Mucosa of gallbladder (tissue), 1 donor: ENCODE measurements at regions not wholly inside any gene's neighbourhood (a gene's known extent, or its start where the extent isn't known, plus 50 kb on each side); places are given as distances from the start of the nearest gene placed in this dataset.

Experiments used
- DNase-seq: peaks from one replicate; pipeline ENCODE4 v3.0.0-alpha.2; 2020; ENCODE audit warnings: low spot score
- donor health status: DM: no; HTN: no; CAD: no.

DNA sequence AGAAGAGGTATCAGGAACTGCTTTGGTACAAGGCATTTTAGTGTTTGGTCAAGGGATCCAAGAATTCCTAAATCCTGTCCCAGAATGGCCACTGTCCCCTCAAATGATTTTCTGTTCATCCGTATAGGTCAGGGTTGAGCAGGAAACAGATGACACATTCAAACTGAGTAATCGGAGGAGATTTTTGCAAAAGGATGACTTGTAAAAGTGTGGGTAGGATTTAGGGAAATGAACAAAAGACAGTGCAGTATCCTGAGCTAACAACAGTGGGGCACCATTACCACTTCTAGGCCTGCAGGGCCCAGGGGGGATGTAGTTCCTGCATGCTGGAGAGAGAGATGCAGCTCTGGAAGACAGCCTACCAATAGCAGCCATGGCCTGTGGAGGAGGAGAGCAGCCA is 290.1 kb downstream of the ZSWIM6 start:
- DNase-seq = no peak

DNA sequence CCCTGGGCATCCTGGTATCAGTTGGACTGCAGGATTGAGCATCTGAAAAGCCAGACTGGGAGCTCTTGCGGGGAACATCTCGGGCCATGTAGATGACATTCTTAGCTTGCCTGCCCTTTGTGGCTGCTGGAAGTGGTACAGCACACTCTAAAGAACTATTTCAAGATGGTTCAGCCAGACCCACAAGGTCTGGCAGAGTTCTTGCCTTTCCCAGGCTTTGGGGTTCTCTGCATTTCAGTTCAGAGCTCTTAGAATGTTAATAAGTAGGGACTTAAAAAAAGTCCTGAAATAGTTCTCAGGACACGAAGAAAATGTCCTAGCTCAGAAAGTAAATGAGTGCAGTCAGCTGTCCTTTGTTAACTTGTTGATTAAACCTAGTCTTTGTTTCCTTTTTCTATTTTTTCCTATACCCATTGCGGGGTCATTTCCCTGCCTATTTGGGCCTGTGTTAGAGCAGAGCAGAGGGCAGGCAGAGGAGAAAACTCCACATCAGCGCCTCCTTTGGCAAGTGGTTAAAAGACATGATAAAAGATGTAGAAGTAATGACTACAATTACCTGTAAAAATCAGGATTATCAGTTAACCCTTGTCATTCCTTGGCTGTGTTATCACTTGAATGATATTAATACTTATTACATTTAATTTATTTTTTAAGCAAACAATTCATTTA is 291.5 kb downstream of the ZSWIM6 start:
- DNase-seq = no peak

DNA sequence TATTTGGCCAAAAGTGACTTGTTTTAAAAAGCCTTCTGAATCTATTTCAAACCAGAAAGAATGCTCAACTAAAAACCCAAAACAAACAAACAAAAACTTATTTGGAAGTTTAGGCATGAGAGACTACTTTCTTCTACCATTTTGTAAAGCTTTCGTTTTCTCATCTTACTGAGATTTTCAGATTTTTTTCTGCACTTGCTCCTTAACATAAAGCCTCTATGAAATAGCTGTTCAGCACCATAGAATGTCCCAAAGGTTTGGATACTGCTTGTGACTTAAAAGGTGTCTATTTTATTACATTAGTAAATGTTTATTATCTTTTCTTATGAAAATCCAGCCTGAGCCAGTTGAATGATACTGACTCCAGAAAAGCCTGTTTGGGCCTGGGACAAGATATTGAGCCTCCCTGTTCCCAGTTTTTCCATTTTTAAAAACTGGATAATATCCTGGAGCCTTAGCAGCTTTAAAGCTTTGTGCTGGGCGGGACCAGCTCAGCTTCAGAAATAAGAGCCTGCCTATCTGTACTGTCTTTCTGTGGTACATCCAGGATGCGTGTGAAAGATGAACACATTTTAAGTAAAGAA is 292.6 kb downstream of the ZSWIM6 start:
- DNase-seq = no peak

DNA sequence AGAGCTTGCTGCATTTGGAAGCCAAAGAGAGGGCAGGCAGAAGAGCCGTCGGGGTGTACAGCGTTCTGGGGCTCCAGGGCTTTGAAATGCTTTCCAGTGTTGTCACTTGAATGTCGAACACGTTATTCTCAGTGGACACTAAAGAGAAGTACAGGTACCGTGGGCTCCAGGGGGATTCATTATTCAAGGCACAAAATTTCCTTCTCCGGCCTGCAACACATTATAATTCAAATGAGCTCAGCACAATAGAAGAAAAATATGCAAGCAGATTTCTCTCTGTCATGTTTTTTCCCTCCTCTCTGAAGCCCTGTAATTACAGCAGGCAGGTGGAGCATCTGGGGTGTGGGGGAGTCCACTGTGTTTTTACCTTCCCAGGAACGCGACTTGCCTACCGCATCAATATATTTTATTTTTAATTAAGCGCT is 293.1 kb downstream of the ZSWIM6 start:
- no peak for DNase-seq

DNA sequence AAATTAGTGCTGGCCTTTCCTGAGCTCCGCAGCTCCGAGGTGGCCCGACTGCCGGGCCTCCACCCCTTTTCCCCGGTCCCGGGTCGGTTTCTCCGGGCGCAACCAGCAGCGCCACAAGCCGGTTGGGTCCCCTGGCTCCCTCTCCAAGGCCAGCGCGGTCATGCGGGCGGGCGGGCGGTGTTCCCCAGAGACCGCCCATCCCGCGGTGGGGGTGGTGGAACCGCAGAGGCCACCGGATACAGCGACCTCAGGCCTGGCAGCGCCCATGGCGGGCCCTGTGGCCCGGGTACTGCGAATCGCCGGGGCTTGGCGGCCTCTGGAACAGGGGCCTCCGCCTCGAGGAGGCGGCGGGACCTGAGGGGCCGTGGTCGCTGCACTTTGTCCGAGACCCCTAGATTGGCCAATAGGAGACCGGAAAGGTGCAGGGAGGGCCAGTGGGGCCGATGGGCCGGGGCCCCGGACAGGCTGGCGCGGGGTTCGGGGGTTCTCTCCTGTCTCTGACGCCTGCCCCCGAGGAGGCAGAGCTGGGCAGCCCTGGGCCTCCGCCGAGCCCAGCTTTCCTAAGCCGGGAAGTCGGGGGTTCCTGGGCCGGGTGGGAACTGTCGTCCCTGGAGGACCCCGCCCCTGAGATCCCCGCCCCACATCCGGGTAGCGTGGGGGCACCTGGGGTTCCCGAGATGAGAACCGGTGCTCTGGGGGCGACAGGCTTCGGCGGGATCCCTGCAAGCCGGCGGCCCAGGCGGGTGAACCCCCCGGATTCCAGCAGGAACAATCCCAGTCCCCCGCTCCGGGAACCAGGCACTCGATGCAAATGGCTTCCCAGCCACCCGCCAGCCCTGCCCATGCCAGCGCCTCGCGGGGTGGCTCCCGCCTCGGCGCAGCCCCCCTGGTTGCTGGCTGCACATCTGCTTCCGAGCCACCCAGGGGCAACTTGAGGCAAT is 293.9 kb downstream of the ZSWIM6 start:
- peak; percentile 68 for DNase-seq

DNA sequence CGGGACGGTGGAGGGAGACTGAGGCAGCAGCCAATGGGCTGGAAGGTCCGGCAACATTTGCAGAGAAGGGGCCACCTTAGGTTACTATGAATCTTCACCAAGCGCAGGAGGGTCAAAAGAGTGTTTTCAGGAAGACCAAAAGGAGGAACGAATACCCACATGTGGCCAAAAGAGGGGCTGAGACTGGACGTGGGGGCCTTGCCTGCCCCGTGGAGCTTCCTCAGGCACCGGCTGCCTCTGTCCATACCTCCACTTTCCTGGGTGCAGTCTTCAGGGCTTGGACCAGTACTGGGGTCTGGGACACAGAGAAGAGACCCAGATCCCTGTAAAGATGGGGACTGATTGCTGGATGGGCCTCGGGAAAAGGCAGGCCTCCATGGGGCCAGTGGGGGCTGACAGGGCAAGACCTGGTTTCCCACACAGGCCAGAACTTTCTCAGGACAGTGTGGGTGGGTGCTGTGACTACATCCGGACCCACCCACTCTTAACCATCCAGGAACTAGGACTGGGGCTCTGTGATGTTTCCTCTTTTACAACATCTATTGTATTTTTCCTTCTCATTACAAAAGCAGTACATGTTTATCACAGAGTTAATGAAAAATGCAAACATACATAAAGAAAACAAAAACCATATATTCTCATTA is 294.7 kb downstream of the ZSWIM6 start:
- DNase-seq = no peak

DNA sequence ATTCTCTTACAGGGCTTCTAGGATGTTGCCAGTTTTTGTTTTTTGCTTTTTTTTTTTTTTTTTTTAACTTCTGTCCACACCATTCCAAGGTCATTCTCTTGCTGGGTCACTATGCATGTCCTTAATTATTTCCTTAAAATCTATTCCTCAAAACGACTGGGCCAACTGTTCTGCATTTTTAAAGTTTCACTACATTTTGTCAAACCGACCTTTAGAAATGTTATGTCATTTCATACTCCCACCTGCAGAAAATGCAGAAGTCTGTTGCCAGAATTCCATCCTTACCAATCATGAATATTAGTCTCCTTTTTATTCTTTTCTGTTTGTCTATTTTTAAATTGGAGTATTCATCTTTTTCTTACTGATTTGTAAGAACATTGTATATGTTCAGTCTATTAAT is 295.5 kb downstream of the ZSWIM6 start:
- DNase-seq = no peak

DNA sequence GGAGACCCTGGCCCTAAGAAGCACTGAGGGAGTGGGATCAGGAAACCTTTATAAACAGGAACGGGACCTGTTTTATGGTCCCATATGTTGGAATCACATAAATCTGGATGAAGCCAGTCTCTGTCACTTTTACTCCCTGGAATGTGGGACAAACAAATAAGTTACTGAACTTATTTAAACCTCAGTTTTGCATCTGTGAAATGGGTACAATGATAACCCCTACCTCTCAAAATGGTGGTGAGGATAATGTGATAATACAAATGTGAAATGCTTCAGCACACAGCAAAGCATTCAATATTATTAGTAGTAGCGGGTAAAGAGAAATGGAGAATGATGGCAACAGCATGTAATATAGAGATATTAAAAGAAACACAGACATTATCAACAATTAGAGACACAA is 298.9 kb downstream of the ZSWIM6 start:
- no peak for DNase-seq

DNA sequence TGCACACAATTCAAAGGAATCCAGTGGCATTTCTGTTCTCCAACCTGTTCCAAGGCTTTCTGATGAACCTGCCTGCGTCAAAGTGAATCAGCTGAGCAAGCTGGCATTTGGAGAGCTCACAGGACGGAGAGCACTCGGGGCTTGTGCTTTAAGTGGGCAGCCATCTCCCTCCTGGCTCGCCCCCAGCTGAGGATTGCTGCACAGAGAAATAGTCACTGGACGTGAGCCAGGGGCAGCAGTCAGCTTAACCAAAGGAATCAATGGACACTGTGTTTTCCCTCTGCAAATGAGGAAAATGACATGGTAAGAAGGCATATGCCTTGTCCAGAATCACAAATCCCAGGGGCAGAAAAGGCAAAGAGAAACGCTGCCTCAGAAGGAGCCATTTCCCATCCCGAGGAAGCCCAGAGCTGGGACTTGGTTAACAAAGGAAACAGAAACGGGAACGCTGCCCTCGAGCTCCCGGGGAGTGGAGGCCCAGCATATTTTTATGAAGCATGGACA is 299.4 kb downstream of the ZSWIM6 start:
- DNase-seq = peak; percentile 22

DNA sequence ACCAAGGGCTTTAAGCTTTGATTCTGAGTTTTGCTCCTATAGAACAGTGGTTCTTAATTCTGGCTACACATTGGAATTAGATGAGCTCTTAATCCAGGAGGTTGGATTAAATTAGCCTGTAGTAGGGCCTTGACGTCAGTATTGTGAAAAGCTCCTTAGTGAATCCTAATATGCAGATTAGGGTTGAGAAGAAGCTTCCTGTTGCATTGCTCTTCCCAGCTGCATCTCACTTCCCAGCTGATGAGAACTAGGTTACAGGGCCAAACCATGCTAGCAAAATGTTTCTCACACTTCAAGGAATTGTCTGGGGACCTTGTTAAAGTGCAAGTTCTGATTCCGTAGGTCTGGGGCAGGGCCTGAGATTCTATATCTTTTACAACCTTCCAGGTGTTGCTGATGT is 300.0 kb downstream of the ZSWIM6 start:
- DNase-seq = no peak

DNA sequence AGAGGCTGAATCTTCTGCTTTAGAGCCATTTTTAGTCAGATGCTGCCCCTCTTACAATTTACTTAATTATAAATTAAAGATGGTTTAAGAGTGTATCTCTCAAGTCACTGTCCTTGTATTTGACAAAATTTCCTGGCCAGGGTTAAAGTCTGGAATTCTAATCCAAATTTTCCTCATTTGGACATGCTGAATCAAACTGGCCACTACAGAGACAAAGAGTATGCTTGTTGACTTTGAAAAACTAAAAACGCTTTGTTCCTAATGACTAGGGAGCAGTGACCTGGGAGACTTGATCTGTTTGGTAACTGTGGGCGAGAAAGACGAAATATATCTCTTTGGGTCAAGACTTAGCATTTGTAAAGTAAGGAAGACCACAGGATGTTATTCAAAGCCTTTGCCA is 303.2 kb downstream of the ZSWIM6 start:
- no peak for DNase-seq

DNA sequence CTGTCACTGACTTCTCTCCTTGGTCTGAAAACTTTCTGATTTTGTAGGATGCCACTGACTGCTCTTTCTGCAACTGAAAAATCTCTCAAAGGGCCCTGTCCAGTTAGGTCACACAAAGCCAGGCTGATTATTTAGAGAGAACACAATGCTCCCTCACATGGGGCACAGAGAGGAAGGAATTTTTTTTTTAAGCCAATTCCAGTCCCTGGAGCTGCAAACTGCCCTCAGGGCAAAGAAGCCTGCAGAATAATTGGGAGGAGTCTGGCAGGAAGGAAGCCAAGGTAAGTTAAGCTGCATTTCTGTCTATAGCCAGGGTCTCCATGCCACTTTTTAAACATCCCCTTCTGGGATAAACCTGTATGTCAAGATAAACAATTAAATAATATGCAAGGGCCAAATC is 305.5 kb downstream of the ZSWIM6 start:
- DNase-seq = no peak

DNA sequence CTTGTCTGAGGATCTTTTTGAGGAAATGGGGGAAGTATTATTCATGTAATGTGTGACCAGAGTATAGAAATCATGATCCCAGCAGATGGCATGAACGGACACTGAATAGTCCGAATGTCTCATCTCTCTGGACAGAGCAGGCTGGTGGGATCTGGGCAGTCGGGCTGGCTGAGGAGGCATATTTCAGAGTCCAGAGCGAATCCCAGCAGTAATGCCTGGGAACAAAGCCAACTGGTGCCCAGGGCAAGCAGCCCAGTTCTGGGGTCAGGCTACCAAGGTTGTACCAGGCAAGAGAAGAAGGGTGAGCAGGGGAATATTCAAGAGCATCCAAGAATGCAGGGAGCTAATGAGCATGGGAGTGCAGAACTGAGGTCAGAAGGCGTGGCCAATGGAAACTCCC is 306.4 kb downstream of the ZSWIM6 start:
- DNase-seq = no peak

DNA sequence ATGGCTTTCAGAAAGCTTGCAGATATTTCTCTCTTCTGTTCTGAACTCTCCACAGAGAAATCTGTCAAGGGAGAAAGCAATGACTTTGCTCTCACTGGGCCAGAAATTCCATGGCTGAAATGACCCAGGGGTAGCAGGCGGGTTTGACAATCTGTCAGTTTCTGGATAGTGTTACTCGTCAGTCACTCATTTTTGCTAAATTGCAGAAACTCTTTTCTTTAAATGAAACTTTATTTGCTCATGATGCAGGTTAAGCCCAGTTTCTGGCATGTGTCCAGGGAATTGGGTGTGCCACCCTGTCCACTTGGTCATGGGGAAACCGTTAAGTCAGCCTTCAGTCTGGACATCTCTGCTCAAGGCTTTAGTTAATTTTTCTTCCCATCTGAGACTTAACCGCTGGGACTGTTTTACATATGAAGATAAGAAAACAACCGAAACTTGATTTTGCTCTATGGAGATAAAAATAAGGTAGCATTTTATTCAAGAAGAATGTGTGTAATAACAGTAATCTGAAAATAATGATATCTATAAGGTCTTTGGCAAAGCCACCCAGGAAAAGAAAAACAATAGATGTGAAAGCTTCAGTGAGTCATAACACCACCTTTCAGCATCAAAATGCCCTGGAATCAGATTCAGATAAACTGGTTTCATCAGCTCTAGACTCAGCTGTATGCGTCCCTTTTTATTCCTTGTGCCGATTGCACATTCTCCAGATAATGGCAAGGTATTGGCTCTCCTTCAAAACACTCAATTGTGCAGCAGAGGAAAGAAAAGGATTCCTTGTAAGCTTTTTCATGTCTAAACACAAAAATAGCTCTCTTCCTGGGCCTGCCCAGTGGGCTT is 308.3 kb downstream of the ZSWIM6 start:
- DNase-seq = no peak

DNA sequence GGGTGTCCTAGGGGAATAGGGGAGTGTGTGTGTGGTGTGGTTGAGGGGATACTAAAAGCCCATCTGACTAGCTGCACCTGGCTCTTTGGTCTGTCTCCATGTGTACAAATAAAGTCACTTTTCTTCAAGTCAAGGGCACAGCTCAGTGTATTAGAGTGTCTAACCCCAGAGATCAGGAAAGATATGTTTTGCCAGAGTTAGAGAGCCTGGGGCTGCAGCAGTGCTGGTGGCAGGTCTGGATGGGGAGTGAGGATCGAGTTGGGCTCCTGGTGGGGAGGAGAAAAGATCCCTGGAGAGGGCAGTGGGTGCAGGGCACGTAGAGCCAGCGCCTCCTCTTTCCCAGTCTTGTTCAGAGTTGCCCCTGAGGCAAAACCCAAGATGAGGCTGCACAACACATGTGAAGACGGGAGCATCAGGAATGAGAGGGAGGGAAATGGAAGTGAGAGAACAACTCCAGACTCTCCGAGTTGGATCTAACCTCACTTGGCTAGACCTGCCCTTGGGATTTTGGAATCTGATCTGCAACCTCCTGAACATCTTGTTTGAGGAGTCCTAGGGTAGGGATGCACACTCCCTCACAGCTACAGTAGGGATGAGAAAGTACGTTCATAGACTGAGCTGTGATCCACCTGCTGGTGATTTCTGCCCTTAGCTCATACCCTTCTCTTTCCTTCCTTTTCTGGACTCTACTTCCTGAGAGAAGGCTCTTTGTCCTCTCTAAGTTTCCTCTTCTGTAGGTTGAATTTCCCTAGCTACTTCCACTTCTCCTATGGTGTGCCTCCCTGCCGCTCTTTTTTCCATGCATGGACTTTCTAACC is 309.9 kb downstream of the ZSWIM6 start:
- DNase-seq = no peak

DNA sequence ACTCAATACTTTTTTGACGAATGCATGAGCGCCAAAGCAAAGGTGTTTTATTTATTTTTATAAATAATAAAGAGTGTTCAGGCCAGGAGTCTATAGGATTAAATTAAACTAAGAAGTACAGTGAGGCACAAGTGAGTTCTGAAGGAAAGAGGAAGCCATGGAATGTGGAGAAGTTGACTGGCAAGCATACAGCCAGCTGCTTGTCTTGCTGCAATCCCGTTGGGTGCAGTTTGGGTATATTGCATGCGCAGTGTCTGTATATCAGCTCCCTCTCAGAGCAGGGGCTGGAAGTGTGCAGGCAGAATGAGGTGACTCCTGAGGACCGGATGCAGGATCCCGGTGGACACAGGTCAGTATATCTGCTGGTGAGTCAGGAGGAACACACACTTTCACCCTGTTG is 315.6 kb downstream of the ZSWIM6 start:
- no peak for DNase-seq

DNA sequence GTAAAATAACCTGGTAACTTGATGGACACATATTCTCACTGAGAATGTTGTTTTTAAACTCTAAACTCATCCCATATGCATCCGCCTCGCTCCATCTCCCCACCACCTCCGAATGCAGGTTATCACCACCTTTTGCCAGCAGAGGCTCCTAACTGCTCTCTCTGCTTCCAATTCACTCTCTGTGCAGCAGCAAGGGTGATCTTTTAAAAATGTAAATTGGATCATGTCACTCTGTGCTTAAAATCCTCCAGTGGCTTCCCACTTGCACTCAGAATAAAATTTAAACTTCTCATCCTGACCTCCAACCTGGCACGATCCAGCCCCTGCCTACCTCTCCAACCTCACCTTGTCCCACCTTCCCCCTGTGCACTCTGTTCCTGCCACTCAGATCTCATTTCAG is 317.2 kb downstream of the ZSWIM6 start:
- DNase-seq = no peak

DNA sequence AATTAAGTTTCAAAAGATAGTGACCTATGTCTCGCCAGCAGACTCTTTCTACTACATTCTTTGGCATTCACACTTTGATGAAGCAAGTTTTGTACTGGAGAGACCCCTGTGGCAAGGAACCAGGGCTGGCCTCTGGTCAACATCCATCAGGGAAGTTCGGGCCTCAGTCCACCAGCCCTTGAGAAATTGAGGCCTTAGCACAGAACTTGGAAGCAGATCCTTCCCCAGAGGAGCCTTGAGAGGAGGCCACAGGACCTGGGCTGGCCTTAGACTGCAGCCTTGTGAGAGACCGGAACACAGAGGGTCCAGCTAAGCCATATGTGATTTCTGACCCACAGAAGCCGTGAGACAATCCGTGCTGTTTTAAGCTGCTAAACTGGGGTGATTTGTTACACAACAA is 317.9 kb downstream of the ZSWIM6 start:
- DNase-seq = no peak

DNA sequence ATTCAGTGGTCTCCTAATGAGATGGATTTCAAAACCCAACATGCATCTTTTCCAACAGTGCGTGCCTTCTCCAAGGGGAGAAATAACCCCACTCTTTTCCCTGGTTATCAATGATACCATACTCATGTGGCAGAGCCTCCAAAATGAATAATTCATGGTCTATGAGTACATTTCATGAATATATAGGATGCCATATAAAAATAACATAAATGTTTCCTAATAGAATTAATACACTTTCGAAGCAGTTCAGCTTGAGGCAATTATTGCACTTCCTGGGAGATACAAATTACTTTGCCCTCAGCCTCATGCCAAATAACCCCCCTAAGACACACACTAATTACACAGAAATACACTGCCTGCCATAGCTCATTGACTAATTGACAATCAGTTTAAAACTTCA is 318.6 kb downstream of the ZSWIM6 start:
- DNase-seq = no peak

DNA sequence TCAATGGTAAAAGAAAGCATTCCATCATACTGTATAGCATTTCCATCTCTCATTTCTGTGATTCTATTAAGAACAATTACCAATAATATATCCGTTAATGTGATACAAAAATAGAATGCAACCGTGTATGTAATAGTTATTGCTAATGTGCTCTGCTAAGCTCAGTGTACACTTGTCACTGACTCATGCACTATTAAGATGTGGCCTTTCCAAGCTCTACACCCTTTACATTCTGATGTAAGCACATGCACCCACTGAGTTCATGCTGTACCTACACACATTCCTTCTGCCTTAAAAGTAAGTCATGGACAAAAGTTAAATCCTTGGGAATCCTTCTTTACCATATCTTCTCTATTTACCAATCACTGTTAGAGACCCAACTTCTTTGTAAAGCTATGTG is 319.1 kb downstream of the ZSWIM6 start:
- no peak for DNase-seq
